ENCODE measurements at regions not wholly inside any gene's neighbourhood (a gene's known extent, or its start where the extent isn't known, plus 50 kb on each side); places are given as distances from the start of the nearest gene placed in this dataset.

DNA sequence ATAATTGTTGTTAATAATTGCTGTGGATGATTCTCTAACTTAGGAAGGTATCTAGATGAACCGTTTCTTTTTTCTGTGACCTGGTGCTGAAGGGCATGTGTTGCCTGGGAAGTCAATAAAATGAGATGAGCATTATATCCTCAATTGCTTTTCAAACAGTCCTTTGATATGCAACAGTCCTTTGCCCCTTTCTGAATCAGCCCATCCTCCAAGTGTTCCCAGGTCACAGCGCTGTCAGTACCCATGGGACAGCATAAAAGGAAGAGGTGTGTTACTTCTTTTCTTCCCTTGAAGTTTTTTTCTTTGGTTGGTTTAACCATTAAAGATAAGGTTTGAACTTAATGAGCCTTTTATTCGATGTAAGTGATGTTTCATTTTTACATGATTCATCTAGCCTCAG is 651.8 kb downstream of the SEMA5A start:
- Histone ChIP-seq H3K4me1 (ENCODE audit: control insufficient read depth in 5 of 5, insufficient read depth in 5 of 5, low read length in 5 of 5) (no peaks in the 10 kb centered on the region), H3K4me3 (no peak overlapping the region), H3K9ac (ENCODE audit: insufficient read depth in 1 of 2, low read length in 2 of 2) (no peak overlapping the region), H3K36me3 (ENCODE audit: control insufficient read depth in 4 of 4, insufficient read depth in 4 of 4, low read length in 4 of 4) (no peaks in the 10 kb centered on the region), H3K9me3 (ENCODE audit: control insufficient read depth in 4 of 4, insufficient read depth in 3 of 4, low read length in 3 of 4) (peaks cover 0 to 2% (median 0%) of the 10 kb centered on the region in 4 donors), H3K27me3 (ENCODE audit: control insufficient read depth in 3 of 3, insufficient read depth in 3 of 3, low read length in 2 of 3) (no peaks in the 10 kb centered on the region), H3K27ac (ENCODE audit: low read depth in 1 of 2, low read length in 1 of 2) (no peak overlapping the region)
- no peak for ATAC-seq (ENCODE audit: insufficient read depth, low FRiP score)
- 55 to 62% methylated on average over 3 of the region's 3 CpGs for WGBS, 2 donors
- no peak for TF ChIP-seq CTCF (IDR thresholded peaks at IDR 0.05; ENCODE audit: control extremely low read depth, extremely low read depth)
- DNase-seq: no peak

GRCh38 chr5:8895062-8895461 is 650.8 kb downstream of the SEMA5A start:
- Histone ChIP-seq H3K9ac (ENCODE audit: insufficient read depth in 1 of 2, low read length in 2 of 2) (no peak overlapping the region), H3K9me3 (ENCODE audit: control insufficient read depth in 4 of 4, insufficient read depth in 3 of 4, low read length in 3 of 4) (no peaks in the 10 kb centered on the region), H3K4me3 (no peak overlapping the region), H3K36me3 (ENCODE audit: control insufficient read depth in 4 of 4, insufficient read depth in 4 of 4, low read length in 4 of 4) (no peaks in the 10 kb centered on the region), H3K4me1 (ENCODE audit: control insufficient read depth in 5 of 5, insufficient read depth in 5 of 5, low read length in 5 of 5) (no peaks in the 10 kb centered on the region), H3K27me3 (ENCODE audit: control insufficient read depth in 3 of 3, insufficient read depth in 3 of 3, low read length in 2 of 3) (no peaks in the 10 kb centered on the region), H3K27ac (ENCODE audit: low read depth in 1 of 2, low read length in 1 of 2) (no peak overlapping the region)
- TF ChIP-seq CTCF (IDR thresholded peaks at IDR 0.05; ENCODE audit: control extremely low read depth, extremely low read depth): no peak
- WGBS, 2 donors: 85 to 86% methylated on average over 4 of the region's 4 CpGs
- DNase-seq (no peak), ATAC-seq (ENCODE audit: insufficient read depth, low FRiP score) (no peak)

DNA sequence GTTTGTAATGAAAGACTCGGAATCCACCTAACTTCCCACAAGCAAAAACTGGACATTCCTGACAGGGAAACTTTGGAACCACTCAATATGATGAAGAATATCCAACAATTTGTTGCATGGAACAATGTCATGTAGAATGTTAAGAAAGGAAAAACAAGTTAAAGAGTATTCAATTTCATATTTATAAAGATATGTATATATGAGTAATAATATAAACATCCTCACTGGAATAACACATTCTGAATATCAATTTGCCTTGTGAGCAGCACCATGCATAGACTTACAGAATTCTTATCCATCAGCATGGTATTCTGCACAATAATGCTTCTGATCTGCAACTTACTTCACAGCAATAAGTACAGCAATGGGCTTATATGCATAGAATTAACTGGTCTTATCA is 650.3 kb downstream of the SEMA5A start:
- no peaks in the 10 kb centered on the region for H3K36me3 ChIP-seq (ENCODE audit: control insufficient read depth in 4 of 4, insufficient read depth in 4 of 4, low read length in 4 of 4)
- H3K4me1 ChIP-seq (ENCODE audit: control insufficient read depth in 5 of 5, insufficient read depth in 5 of 5, low read length in 5 of 5): no peaks in the 10 kb centered on the region
- DNase-seq (no peak), ATAC-seq (ENCODE audit: insufficient read depth, low FRiP score) (no peak)
- H3K27ac ChIP-seq (ENCODE audit: low read depth in 1 of 2, low read length in 1 of 2): no peak overlapping the region
- no peak overlapping the region for H3K4me3 ChIP-seq
- 83 to 91% methylated on average over 1 of the region's 1 CpG for WGBS, 2 donors
- no peaks in the 10 kb centered on the region for H3K9me3 ChIP-seq (ENCODE audit: control insufficient read depth in 4 of 4, insufficient read depth in 3 of 4, low read length in 3 of 4)
- H3K27me3 ChIP-seq (ENCODE audit: control insufficient read depth in 3 of 3, insufficient read depth in 3 of 3, low read length in 2 of 3): no peaks in the 10 kb centered on the region
- no peak for TF ChIP-seq CTCF (IDR thresholded peaks at IDR 0.05; ENCODE audit: control extremely low read depth, extremely low read depth)
- H3K9ac ChIP-seq (ENCODE audit: insufficient read depth in 1 of 2, low read length in 2 of 2): no peak overlapping the region

DNA sequence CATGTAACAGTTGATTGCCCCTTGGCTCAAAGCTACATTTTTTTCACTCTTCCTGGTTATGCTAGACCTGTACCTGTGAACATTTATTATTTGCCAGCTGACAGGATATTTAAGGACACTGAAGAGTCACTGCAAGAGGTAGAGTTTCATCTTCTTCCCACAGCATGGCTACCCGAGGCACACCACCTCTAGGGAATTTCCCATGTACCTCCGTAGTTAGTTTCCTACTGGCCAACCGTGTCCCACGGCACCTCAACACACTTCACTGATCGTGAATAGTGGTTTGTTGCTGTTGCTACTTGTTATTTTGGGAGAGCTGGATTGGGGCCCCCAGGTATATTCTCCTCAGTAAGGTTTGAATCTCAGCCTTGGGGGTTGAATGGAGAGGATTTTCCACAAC is 648.6 kb downstream of the SEMA5A start:
- Histone ChIP-seq H3K27me3 (ENCODE audit: control insufficient read depth in 3 of 3, insufficient read depth in 3 of 3, low read length in 2 of 3) (no peaks in the 10 kb centered on the region), H3K9ac (ENCODE audit: insufficient read depth in 1 of 2, low read length in 2 of 2) (no peak overlapping the region), H3K4me1 (ENCODE audit: control insufficient read depth in 5 of 5, insufficient read depth in 5 of 5, low read length in 5 of 5) (no peaks in the 10 kb centered on the region), H3K4me3 (no peak overlapping the region), H3K36me3 (ENCODE audit: control insufficient read depth in 4 of 4, insufficient read depth in 4 of 4, low read length in 4 of 4) (no peaks in the 10 kb centered on the region), H3K9me3 (ENCODE audit: control insufficient read depth in 4 of 4, insufficient read depth in 3 of 4, low read length in 3 of 4) (no peaks in the 10 kb centered on the region), H3K27ac (ENCODE audit: low read depth in 1 of 2, low read length in 1 of 2) (no peak overlapping the region)
- no peak for TF ChIP-seq CTCF (IDR thresholded peaks at IDR 0.05; ENCODE audit: control extremely low read depth, extremely low read depth)
- DNase-seq (no peak), ATAC-seq (ENCODE audit: insufficient read depth, low FRiP score) (no peak)
- 85 to 87% methylated on average over 5 of the region's 5 CpGs for WGBS, 2 donors

Measured in lung (tissue), 11 donors.